Hepatocyte (in vitro differentiated cells): ENCODE measurements at regions not wholly inside any gene's neighbourhood (a gene's known extent, or its start where the extent isn't known, plus 50 kb on each side); places are given as distances from the start of the nearest gene placed in this dataset.

ENCODE experiments used
- DNase-seq: peaks from one replicate; pipeline ENCODE4 v3.0.0-alpha.2; 2016; ENCODE audit warnings: low spot score
- H2AFZ ChIP-seq: fragments of 200-600 bp; sonication (generic); 2 replicates; pipeline ENCODE4 v1.6.0; 2016; ENCODE audit warnings: antibody characterized with exemption, mild to moderate bottlenecking
- H3K27ac ChIP-seq: fragments of 200-600 bp; sonication (generic); 2 replicates; pipeline ENCODE4 v1.5.1; 2016; ENCODE audit warnings: mild to moderate bottlenecking
- H3K27me3 ChIP-seq: fragments of 200-600 bp; sonication (generic); 2 replicates; pipeline ENCODE4 v1.6.1; 2016
- H3K36me3 ChIP-seq: fragments of 200-600 bp; sonication (generic); replicated peaks from 2 replicates; pipeline ENCODE4 v1.5.1; 2016; ENCODE audit warnings: low read depth; ENCODE audit not compliant: insufficient read depth
- H3K4me1 ChIP-seq: fragments of 200-600 bp; sonication (generic); 2 replicates; pipeline ENCODE4 v1.5.1; 2016; ENCODE audit warnings: mild to moderate bottlenecking, moderate library complexity; ENCODE audit not compliant: insufficient read depth
- H3K4me2 ChIP-seq: fragments of 200-600 bp; sonication (generic); 2 replicates; pipeline ENCODE4 v1.6.0; 2016
- H3K4me3 ChIP-seq: fragments of 200-600 bp; sonication (generic); 2 replicates; pipeline ENCODE4 v1.5.1; 2016; ENCODE audit warnings: mild to moderate bottlenecking
- H3K79me2 ChIP-seq: fragments of 200-600 bp; sonication (generic); 2 replicates; pipeline ENCODE4 v1.6.0; 2017; ENCODE audit warnings: mild to moderate bottlenecking
- H3K9me2 ChIP-seq: fragments of 200-600 bp; sonication (generic); replicated peaks from 2 replicates; pipeline ENCODE4 v1.6.0; 2017; ENCODE audit warnings: mild to moderate bottlenecking; ENCODE audit not compliant: insufficient read depth
- H3K9me3 ChIP-seq: fragments of 200-600 bp; sonication (generic); 2 replicates; pipeline ENCODE4 v1.5.1; 2016; ENCODE audit warnings: low read depth, mild to moderate bottlenecking
- H4K20me1 ChIP-seq: fragments of 200-600 bp; sonication (generic); 2 replicates; pipeline ENCODE4 v1.6.0; 2016; ENCODE audit warnings: mild to moderate bottlenecking; ENCODE audit not compliant: insufficient read depth, poor library complexity, severe bottlenecking
- CTCF ChIP-seq: fragments of 200-600 bp; sonication (generic); IDR thresholded peaks from 2 replicates; pipeline ENCODE4 v1.5.1; 2016; ENCODE audit warnings: antibody characterized with exemption, mild to moderate bottlenecking; ENCODE audit not compliant: poor library complexity
- EZH2 ChIP-seq: fragments of 200-600 bp; sonication (generic); IDR thresholded peaks from 2 replicates; pipeline ENCODE4 v1.6.1; 2016; ENCODE audit warnings: antibody characterized with exemption, mild to moderate bottlenecking, borderline replicate concordance
- EZH2phosphoT487 ChIP-seq: fragments of 200-600 bp; sonication (generic); IDR thresholded peaks from one replicate; pipeline ENCODE4 v1.6.1; 2018; ENCODE audit warnings: antibody characterized with exemption, mild to moderate bottlenecking, low read depth, moderate library complexity; ENCODE audit not compliant: unreplicated experiment, severe bottlenecking
- whole genome bisulfite sequencing: methylation state at CpG from one replicate; pipeline ENCODE4 v1.1.6; 2016; ENCODE audit warnings: low lambda C conversion rate; ENCODE audit errors: missing lambda C conversion rate; 5-methylcytosine and 5-hydroxymethylcytosine counted together

- DNase-seq: no peak
- no peak overlapping the region for H2AFZ ChIP-seq
- WGBS: 81% methylated on average over 2 of the region's 2 CpGs
- no peaks in the 10 kb centered on the region for H4K20me1 ChIP-seq
- H3K4me2 ChIP-seq: no peak overlapping the region
- H3K9me2 ChIP-seq: no peaks in the 10 kb centered on the region
- no peak overlapping the region for H3K4me3 ChIP-seq
- no peaks in the 10 kb centered on the region for H3K27me3 ChIP-seq
- no peaks in the 10 kb centered on the region for H3K4me1 ChIP-seq
- no peaks in the 10 kb centered on the region for H3K79me2 ChIP-seq
- no peak overlapping the region for H3K27ac ChIP-seq
- TF ChIP-seq EZH2phosphoT487: no peak
- no peak for TF ChIP-seq EZH2
- TF ChIP-seq CTCF: no peak
- H3K36me3 ChIP-seq: no peaks in the 10 kb centered on the region
- no peaks in the 10 kb centered on the region for H3K9me3 ChIP-seq
Observed at GRCh38 chr5:31130676-31131075, 62.8 kb upstream of the CDH6 start.

- H3K36me3 ChIP-seq: no peaks in the 10 kb centered on the region
- no peaks in the 10 kb centered on the region for H3K27me3 ChIP-seq
- no peak overlapping the region for H3K27ac ChIP-seq
- 83% methylated on average over 5 of the region's 5 CpGs for WGBS
- no peak for TF ChIP-seq EZH2
- TF ChIP-seq CTCF: no peak
- TF ChIP-seq EZH2phosphoT487: no peak
- no peaks in the 10 kb centered on the region for H3K79me2 ChIP-seq
- H3K9me2 ChIP-seq: no peaks in the 10 kb centered on the region
- no peak overlapping the region for H2AFZ ChIP-seq
- DNase-seq: no peak
- no peak overlapping the region for H3K4me3 ChIP-seq
- no peaks in the 10 kb centered on the region for H4K20me1 ChIP-seq
- H3K4me2 ChIP-seq: no peak overlapping the region
- no peaks in the 10 kb centered on the region for H3K9me3 ChIP-seq
- H3K4me1 ChIP-seq: peaks cover 3% of the 10 kb centered on the region
Observed at GRCh38 chr5:31124651-31125305, 68.7 kb upstream of the CDH6 start.

- no peaks in the 10 kb centered on the region for H3K79me2 ChIP-seq
- no peak for DNase-seq
- no peak overlapping the region for H2AFZ ChIP-seq
- no peak overlapping the region for H3K4me3 ChIP-seq
- WGBS: 88% methylated on average over 1 of the region's 1 CpG
- no peaks in the 10 kb centered on the region for H4K20me1 ChIP-seq
- H3K9me2 ChIP-seq: no peaks in the 10 kb centered on the region
- peaks cover 3% of the 10 kb centered on the region for H3K4me1 ChIP-seq
- H3K27ac ChIP-seq: no peak overlapping the region
- no peaks in the 10 kb centered on the region for H3K27me3 ChIP-seq
- TF ChIP-seq CTCF (no peak), EZH2 (no peak), EZH2phosphoT487 (no peak)
- no peak overlapping the region for H3K4me2 ChIP-seq
- no peaks in the 10 kb centered on the region for H3K36me3 ChIP-seq
- H3K9me3 ChIP-seq: no peaks in the 10 kb centered on the region
Observed at GRCh38 chr5:31124026-31124425, 69.5 kb upstream of the CDH6 start.
